ENCODE measurements at regions not wholly inside any gene's neighbourhood (a gene's known extent, or its start where the extent isn't known, plus 50 kb on each side); places are given as distances from the start of the nearest gene placed in this dataset.

DNA sequence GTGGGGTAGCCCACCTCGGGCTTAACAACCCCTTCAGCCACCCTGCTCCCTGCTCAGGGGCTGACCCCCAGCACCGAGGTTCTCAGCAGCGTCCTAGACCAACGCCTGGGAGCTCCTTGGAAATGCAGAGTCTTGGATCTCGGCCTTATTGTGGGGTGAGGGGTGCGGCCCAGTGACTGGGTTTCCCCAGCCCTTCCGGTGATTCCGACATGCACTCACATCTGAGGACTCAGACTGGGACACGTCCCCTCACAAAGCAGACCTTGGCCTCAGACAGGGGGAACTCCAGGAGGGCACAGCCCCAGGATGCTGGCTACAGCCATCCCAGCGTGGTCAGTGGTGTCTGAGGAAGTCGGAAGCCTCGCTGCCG, 117.7 kb downstream of the RFLNA start:
- no peak overlapping the region for H3K4me3 ChIP-seq (replicated peaks in 1 of 2; ENCODE audit: low read depth in 2 of 2, low read length in 2 of 2)
- TF ChIP-seq, protein P1, sequence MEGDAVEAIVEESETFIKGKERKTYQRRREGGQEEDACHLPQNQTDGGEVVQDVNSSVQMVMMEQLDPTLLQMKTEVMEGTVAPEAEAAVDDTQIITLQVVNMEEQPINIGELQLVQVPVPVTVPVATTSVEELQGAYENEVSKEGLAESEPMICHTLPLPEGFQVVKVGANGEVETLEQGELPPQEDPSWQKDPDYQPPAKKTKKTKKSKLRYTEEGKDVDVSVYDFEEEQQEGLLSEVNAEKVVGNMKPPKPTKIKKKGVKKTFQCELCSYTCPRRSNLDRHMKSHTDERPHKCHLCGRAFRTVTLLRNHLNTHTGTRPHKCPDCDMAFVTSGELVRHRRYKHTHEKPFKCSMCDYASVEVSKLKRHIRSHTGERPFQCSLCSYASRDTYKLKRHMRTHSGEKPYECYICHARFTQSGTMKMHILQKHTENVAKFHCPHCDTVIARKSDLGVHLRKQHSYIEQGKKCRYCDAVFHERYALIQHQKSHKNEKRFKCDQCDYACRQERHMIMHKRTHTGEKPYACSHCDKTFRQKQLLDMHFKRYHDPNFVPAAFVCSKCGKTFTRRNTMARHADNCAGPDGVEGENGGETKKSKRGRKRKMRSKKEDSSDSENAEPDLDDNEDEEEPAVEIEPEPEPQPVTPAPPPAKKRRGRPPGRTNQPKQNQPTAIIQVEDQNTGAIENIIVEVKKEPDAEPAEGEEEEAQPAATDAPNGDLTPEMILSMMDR (IDR thresholded peaks at IDR 0.05; ENCODE audit: low read depth, low read length) = no peak
- peak in 1 of 2 donors; percentile 34 for DNase-seq (ENCODE audit: low read depth in 2 of 2)

DNA sequence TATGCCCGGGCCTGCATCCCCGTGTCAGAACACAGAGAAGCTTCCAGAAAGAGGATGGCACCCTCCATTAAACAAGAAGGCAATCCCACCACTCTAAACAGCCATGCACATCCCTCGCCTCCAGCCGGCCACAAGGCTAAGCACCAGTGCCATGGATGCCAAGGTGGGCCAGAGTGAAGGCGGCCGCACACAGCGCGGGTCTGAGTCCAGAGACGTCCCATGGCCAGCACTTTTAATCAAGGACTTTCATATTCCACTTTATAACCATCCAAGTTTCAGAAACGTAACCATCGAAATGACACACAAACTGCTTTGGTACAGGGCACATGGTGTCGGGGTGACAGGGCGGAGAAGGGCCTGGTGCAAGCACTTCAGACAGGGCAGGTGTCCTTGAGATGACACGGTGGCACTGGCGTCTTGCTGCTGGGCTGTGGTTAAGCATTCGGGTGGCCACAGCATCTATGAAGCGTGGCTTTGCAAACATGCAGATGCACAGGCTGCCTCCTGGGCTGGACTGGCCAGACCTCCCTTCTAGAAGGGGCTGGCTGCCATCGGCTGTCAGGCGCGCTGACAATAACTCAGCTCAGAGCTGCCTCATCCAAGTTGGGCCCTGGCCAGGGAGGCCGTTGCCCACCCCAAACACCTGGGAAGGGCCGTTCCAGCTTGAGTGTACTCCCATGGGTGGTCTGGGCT, 117.2 kb downstream of the RFLNA start:
- no peak for DNase-seq (ENCODE audit: low read depth in 2 of 2)
- H3K4me3 ChIP-seq (replicated peaks in 1 of 2; ENCODE audit: low read depth in 2 of 2, low read length in 2 of 2) = no peak overlapping the region
- TF ChIP-seq, protein P1 (IDR thresholded peaks at IDR 0.05; ENCODE audit: low read depth, low read length) = no peak

DNA sequence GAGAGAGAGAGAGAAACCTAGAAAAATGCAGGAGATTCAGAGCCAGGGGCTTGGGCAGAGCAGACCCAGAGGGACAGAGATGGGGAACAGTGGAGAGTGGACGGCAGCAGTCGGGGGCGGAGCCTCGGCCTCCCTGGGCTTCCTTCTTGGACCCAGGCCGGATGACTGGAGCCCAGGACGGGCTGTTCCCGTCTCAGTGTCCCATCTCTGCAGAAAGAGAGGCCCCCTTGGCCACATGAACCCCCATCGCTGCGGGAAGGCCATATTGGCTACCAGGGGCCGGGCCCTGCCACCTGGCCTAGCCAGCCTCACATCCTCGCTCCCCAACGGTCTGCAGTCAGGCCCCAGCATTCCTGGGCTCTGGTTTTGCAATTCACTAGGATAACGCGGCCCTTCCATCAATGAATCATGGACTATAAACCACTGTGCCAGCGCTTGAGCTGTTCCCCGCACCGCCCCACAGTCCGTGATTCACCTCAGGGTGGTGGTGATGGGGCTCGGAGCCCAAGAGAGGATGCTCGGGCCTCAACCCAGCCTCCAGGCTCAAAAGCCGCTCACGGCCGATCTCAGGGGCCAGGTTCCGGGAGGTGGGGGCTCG, 116.5 kb downstream of the RFLNA start:
- peak; percentile 92 to 97 for DNase-seq (ENCODE audit: low read depth in 2 of 2)
- TF ChIP-seq, protein P1 (IDR thresholded peaks at IDR 0.05; ENCODE audit: low read depth, low read length) = no peak
- no peak overlapping the region for H3K4me3 ChIP-seq (replicated peaks in 1 of 2; ENCODE audit: low read depth in 2 of 2, low read length in 2 of 2)

DNA sequence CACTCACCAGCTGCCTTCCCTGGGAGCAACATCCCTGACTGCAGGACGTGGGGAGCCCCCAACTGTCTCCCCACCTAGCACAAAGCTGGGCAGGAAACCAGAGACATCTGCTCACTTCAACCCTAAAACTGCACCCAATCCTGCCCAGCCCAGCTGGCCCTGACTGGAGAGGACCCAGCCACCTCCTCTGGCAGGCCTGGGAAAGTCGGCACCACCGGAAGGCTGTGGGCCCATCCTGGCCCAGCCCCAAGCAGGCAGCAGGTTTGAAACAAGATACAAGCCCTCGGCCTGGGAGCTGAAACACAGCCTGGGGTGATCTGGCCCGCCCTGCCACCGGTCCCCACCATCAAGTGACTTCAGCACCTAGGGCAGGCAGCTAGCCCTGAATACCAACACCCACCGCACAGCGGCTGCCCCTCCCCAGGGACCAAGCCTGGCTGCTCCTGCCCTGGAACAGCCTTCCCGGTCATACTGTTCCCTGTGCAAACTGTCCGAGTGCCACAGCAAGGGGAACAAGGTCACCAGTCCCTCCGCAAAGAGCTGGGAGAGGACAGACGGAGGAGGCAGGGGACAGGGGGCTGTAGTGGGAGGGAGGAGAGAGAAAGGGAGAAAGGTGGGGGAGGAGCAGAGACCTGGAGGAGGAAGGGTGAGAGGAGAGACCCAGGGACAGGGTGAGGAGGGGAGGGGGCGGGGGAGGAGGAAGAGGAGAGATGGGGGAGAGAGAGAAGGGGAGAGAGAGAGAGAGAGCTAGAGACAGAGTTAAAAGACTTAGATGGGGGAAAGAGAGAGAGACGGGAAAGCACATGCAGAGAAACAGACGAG, 115.7 kb downstream of the RFLNA start:
- TF ChIP-seq, protein P1 (IDR thresholded peaks at IDR 0.05; ENCODE audit: low read depth, low read length) = no peak
- no peak for DNase-seq (ENCODE audit: low read depth in 2 of 2)
- no peak overlapping the region for H3K4me3 ChIP-seq (replicated peaks in 1 of 2; ENCODE audit: low read depth in 2 of 2, low read length in 2 of 2)

DNA sequence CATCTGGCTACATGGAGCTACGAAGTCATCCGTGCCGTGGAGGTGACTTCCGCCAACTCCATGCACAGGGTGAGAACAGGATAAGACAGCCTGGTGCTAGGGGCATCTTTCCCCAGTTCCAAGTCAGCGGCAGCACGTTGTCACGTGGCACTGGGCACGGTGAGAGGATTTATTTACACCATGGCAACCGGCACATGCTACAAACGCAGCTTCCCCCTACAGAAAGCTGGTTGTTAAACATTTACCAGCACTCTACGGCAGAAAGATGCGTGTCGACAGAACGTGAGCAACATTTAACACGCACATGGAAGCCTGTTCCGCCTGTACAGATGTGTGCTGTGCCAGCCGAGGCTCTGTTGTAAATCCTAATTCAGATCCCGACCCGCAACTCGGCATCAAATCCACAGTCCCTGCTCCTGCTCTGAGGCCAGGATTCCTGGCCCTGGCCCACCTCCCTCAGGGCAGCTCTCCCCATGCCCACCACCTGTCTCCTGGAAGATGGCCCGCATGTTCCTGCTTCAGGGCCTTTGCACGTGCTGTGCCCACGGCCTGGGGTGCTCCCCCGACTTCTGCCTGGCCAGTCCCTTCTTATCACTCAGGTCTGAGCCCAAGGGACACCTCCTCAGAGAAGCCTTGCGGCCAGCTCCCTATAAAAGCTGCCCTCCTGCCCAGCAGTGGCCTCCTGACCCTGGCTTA, 114.1 kb downstream of the RFLNA start:
- DNase-seq (ENCODE audit: low read depth in 2 of 2) = no peak
- no peak overlapping the region for H3K4me3 ChIP-seq (replicated peaks in 1 of 2; ENCODE audit: low read depth in 2 of 2, low read length in 2 of 2)
- TF ChIP-seq, protein P1 (IDR thresholded peaks at IDR 0.05; ENCODE audit: low read depth, low read length) = no peak

DNA sequence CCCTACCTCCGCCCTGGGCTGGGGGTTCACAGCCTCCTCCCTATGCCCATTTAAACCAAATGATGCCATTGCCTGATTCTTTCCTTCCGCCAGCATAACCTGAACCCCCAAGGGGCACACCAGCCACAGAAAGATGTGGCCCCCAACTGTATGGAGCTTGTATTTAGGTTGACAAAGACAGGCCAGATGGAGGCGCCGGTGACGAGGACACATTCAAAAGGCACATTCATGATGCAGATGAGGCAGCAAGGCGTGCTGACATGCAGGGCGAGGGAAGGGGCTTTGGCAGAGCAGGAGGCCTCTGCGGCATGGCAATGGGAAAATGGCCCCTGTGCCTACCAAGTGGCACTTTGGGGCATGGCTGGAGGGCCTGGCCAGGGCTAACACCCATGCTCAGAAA, 112.2 kb downstream of the RFLNA start:
- DNase-seq (ENCODE audit: low read depth in 2 of 2) = no peak
- no peak overlapping the region for H3K4me3 ChIP-seq (replicated peaks in 1 of 2; ENCODE audit: low read depth in 2 of 2, low read length in 2 of 2)
- TF ChIP-seq, protein P1 (IDR thresholded peaks at IDR 0.05; ENCODE audit: low read depth, low read length) = no peak
